Mesenchymal stem cell (in vitro differentiated cells and primary cell): ENCODE measurements at regions not wholly inside any gene's neighbourhood (a gene's known extent, or its start where the extent isn't known, plus 50 kb on each side); places are given as distances from the start of the nearest gene placed in this dataset.

Experiments used
- DNase-seq: peaks from one replicate; pipeline ENCODE4 v3.0.0-alpha.2; 2013
- H2AFZ ChIP-seq: one replicate; pipeline ENCODE4 v1.6.1; 2013; ENCODE audit warnings: low read depth, mild to moderate bottlenecking, control low read depth, inconsistent platforms, low read length, moderate library complexity
- H2AK5ac ChIP-seq: 2 replicates; pipeline ENCODE4 v1.6.1; 2013; ENCODE audit warnings: low read length, moderate library complexity, mild to moderate bottlenecking, inconsistent platforms; ENCODE audit not compliant: severe bottlenecking
- H2BK120ac ChIP-seq: one replicate; pipeline ENCODE4 v1.6.1; 2013; ENCODE audit warnings: low read depth, mild to moderate bottlenecking, inconsistent platforms, low read length, moderate library complexity
- H2BK12ac ChIP-seq, 2 experiments: one replicate each; pipeline ENCODE4 v1.6.1; 2013; ENCODE audit warnings: inconsistent platforms in 2 of 2, low read length in 2 of 2, mild to moderate bottlenecking in 2 of 2, moderate library complexity in 2 of 2, control low read depth in 1 of 2
- H2BK15ac ChIP-seq: one replicate; pipeline ENCODE4 v1.6.1; 2013; ENCODE audit warnings: mild to moderate bottlenecking, low read depth, inconsistent platforms; ENCODE audit not compliant: poor library complexity, severe bottlenecking
- H2BK5ac ChIP-seq: 2 replicates; pipeline ENCODE4 v1.6.1; 2013; ENCODE audit warnings: low read depth, mild to moderate bottlenecking, low read length, control low read depth, inconsistent platforms; ENCODE audit not compliant: poor library complexity, severe bottlenecking
- H3K14ac ChIP-seq, 2 experiments: one replicate each; pipeline ENCODE4 v1.6.1; 2013; ENCODE audit warnings: inconsistent platforms in 2 of 2, low read length in 2 of 2, control low read depth in 1 of 2, mild to moderate bottlenecking in 1 of 2, moderate library complexity in 1 of 2
- H3K18ac ChIP-seq, 2 experiments: one replicate each; pipeline ENCODE4 v1.6.1; 2013; ENCODE audit warnings: inconsistent platforms in 2 of 2, low read length in 2 of 2, control low read depth in 1 of 2, low read depth in 1 of 2, mild to moderate bottlenecking in 1 of 2
- H3K23ac ChIP-seq, 2 experiments: one replicate each; pipeline ENCODE4 v1.6.1; 2013; ENCODE audit warnings: inconsistent platforms in 2 of 2, low read length in 2 of 2, mild to moderate bottlenecking in 2 of 2, moderate library complexity in 2 of 2, control low read depth in 1 of 2
- H3K27ac ChIP-seq: 2 replicates; pipeline ENCODE4 v1.5.1; 2013; ENCODE audit warnings: mild to moderate bottlenecking, moderate library complexity, low read length, control low read depth, inconsistent platforms; ENCODE audit not compliant: poor library complexity, severe bottlenecking
- H3K27me3 ChIP-seq, 2 experiments: 2 replicates each; pipeline versions ENCODE4 v1.6.1 to v1.7.0; 2013; ENCODE audit warnings: low read length in 2 of 2, mild to moderate bottlenecking in 2 of 2, moderate library complexity in 2 of 2, control low read depth in 1 of 2, inconsistent platforms in 1 of 2; ENCODE audit not compliant: control insufficient read depth in 1 of 2, insufficient read depth in 1 of 2
- H3K36me3 ChIP-seq, 2 experiments: 2 replicates each; pipeline versions ENCODE4 v1.6.1 to v1.7.0; 2013; ENCODE audit warnings: low read length in 2 of 2, control low read depth in 1 of 2, inconsistent platforms in 1 of 2, low read depth in 1 of 2, mild to moderate bottlenecking in 1 of 2; ENCODE audit not compliant: insufficient read depth in 2 of 2, control insufficient read depth in 1 of 2
- H3K4ac ChIP-seq, 2 experiments: one replicate each; pipeline ENCODE4 v1.6.1; 2013; ENCODE audit warnings: inconsistent platforms in 2 of 2, low read length in 2 of 2, mild to moderate bottlenecking in 2 of 2, moderate library complexity in 2 of 2, control low read depth in 1 of 2, low read depth in 1 of 2
- H3K4me1 ChIP-seq: 2 replicates; pipeline ENCODE4 v1.6.1; 2013; ENCODE audit warnings: low read depth, low read length, control low read depth; ENCODE audit not compliant: control insufficient read depth, insufficient read depth
- H3K4me2 ChIP-seq: 2 replicates; pipeline ENCODE4 v1.6.1; 2013; ENCODE audit warnings: low read length, mild to moderate bottlenecking, inconsistent platforms; ENCODE audit not compliant: poor library complexity, severe bottlenecking
- H3K4me3 ChIP-seq, 2 experiments: 2 replicates each; pipeline versions ENCODE4 v1.5.1 to v1.7.0; 2013; ENCODE audit warnings: low read length in 2 of 2, mild to moderate bottlenecking in 2 of 2, control low read depth in 1 of 2, low read depth in 1 of 2; ENCODE audit not compliant: insufficient read depth in 1 of 2
- H3K79me1 ChIP-seq: replicated peaks from 2 replicates; pipeline ENCODE4 v1.6.1; 2013; ENCODE audit warnings: mild to moderate bottlenecking, control low read depth, low read length, inconsistent platforms; ENCODE audit not compliant: poor library complexity, severe bottlenecking
- H3K9ac ChIP-seq: 2 replicates; pipeline ENCODE4 v1.7.0; 2013; ENCODE audit warnings: mild to moderate bottlenecking, low read length, moderate library complexity
- H3K9me3 ChIP-seq: 2 replicates; pipeline ENCODE4 v1.7.0; 2013; ENCODE audit warnings: mild to moderate bottlenecking, low read length; ENCODE audit not compliant: control insufficient read depth
- H4K8ac ChIP-seq: one replicate; pipeline ENCODE4 v1.6.1; 2013; ENCODE audit warnings: inconsistent platforms, mild to moderate bottlenecking, low read length, moderate library complexity
- H4K91ac ChIP-seq: one replicate; pipeline ENCODE4 v1.6.1; 2013; ENCODE audit warnings: mild to moderate bottlenecking, low read length, inconsistent platforms
- WGBS: methylation state at CpG from one replicate; pipeline ENCODE4 v1.1.7; 2013; ENCODE audit warnings: mixed read lengths; 5-methylcytosine and 5-hydroxymethylcytosine counted together

GRCh38 chr1:189790335-189790734 lies 687.3 kb downstream of the BRINP3 start:
- Histone ChIP-seq H3K36me3 (no peaks in the 10 kb centered on the region), H3K4me2 (no peak overlapping the region), H3K23ac (no peak overlapping the region), H3K4me3 (no peak overlapping the region), H2BK5ac (no peak overlapping the region), H4K8ac (no peak overlapping the region), H3K4me1 (no peaks in the 10 kb centered on the region), H3K14ac (no peak overlapping the region), H3K18ac (no peak overlapping the region), H3K4ac (no peak overlapping the region), H3K27ac (no peak overlapping the region), H2AK5ac (no peak overlapping the region), H3K9ac (no peak overlapping the region), H4K91ac (no peak overlapping the region), H2BK15ac (no peak overlapping the region), H2AFZ (no peak overlapping the region), H2BK120ac (no peak overlapping the region), H3K9me3 (peaks cover 18% of the 10 kb centered on the region), H2BK12ac (no peak overlapping the region), H3K79me1 (no peaks in the 10 kb centered on the region), H3K27me3 (no peaks in the 10 kb centered on the region)
- WGBS, result no CpG with 5 or more reads among the region's 2 CpGs
- no peak for DNase-seq

- Histone ChIP-seq H3K27ac (no peak overlapping the region), H3K4me3 (no peak overlapping the region), H2BK15ac (no peak overlapping the region), H3K18ac (no peak overlapping the region), H2AK5ac (no peak overlapping the region), H3K27me3 (no peaks in the 10 kb centered on the region), H2AFZ (no peak overlapping the region), H4K8ac (no peak overlapping the region), H2BK120ac (no peak overlapping the region), H3K4ac (no peak overlapping the region), H3K14ac (no peak overlapping the region), H3K4me1 (no peaks in the 10 kb centered on the region), H2BK12ac (no peak overlapping the region), H3K4me2 (no peak overlapping the region), H3K79me1 (no peaks in the 10 kb centered on the region), H2BK5ac (no peak overlapping the region), H3K23ac (no peak overlapping the region), H4K91ac (no peak overlapping the region), H3K9ac (no peak overlapping the region), H3K36me3 (no peaks in the 10 kb centered on the region), H3K9me3 (peaks cover 5% of the 10 kb centered on the region)
- DNase-seq, result no peak
- WGBS, result 0% methylated on average over 1 of the region's 3 CpGs
Measured at GRCh38 chr1:189803364-189803763, 674.3 kb downstream of the BRINP3 start.

GRCh38 chr1:189804352-189804751 lies 673.3 kb downstream of the BRINP3 start:
- no peaks in the 10 kb centered on the region for H3K4me1 ChIP-seq
- no peak for DNase-seq
- H3K27me3 ChIP-seq, result no peaks in the 10 kb centered on the region
- no peak overlapping the region for H2BK15ac ChIP-seq
- no peak overlapping the region for H2BK5ac ChIP-seq
- H3K4me3 ChIP-seq, result no peak overlapping the region
- no peak overlapping the region for H4K91ac ChIP-seq
- no peak overlapping the region for H2AK5ac ChIP-seq
- H2BK120ac ChIP-seq, result no peak overlapping the region
- H3K27ac ChIP-seq, result no peak overlapping the region
- WGBS, result 90% methylated on average over 2 of the region's 2 CpGs
- no peak overlapping the region for H4K8ac ChIP-seq
- no peak overlapping the region for H3K9ac ChIP-seq
- no peak overlapping the region for H3K23ac ChIP-seq
- H2BK12ac ChIP-seq, result no peak overlapping the region
- H3K79me1 ChIP-seq, result no peaks in the 10 kb centered on the region
- H3K14ac ChIP-seq, result no peak overlapping the region
- H3K4ac ChIP-seq, result no peak overlapping the region
- H2AFZ ChIP-seq, result no peak overlapping the region
- H3K9me3 ChIP-seq, result no peaks in the 10 kb centered on the region
- H3K36me3 ChIP-seq, result no peaks in the 10 kb centered on the region
- no peak overlapping the region for H3K4me2 ChIP-seq
- no peak overlapping the region for H3K18ac ChIP-seq

GRCh38 chr1:189805735-189806134 lies 671.9 kb downstream of the BRINP3 start:
- no peak overlapping the region for H4K8ac ChIP-seq
- H2BK15ac ChIP-seq, result no peak overlapping the region
- H3K79me1 ChIP-seq, result no peaks in the 10 kb centered on the region
- no peak overlapping the region for H2BK120ac ChIP-seq
- H3K9ac ChIP-seq, result no peak overlapping the region
- H3K14ac ChIP-seq, result no peak overlapping the region
- H3K27ac ChIP-seq, result no peak overlapping the region
- H3K4ac ChIP-seq, result no peak overlapping the region
- no peak for DNase-seq
- WGBS, result no CpG with 5 or more reads among the region's 3 CpGs
- no peak overlapping the region for H3K23ac ChIP-seq
- no peak overlapping the region for H2AK5ac ChIP-seq
- no peak overlapping the region for H4K91ac ChIP-seq
- H3K36me3 ChIP-seq, result no peaks in the 10 kb centered on the region
- no peaks in the 10 kb centered on the region for H3K4me1 ChIP-seq
- H2AFZ ChIP-seq, result no peak overlapping the region
- H3K27me3 ChIP-seq, result no peaks in the 10 kb centered on the region
- H3K18ac ChIP-seq, result no peak overlapping the region
- H2BK12ac ChIP-seq, result no peak overlapping the region
- no peak overlapping the region for H3K4me2 ChIP-seq
- H3K9me3 ChIP-seq, result no peaks in the 10 kb centered on the region
- H2BK5ac ChIP-seq, result no peak overlapping the region
- no peak overlapping the region for H3K4me3 ChIP-seq
